Endodermal cell (in vitro differentiated cells): ENCODE measurements at regions not wholly inside any gene's neighbourhood (a gene's known extent, or its start where the extent isn't known, plus 50 kb on each side); places are given as distances from the start of the nearest gene placed in this dataset.
"Not testable (repeated sequence)": the region's sequence is repeated elsewhere in the genome, so short reads cannot be mapped to it uniquely, and the experiment has no call there.

Experiments
- DNase-seq: peaks from one replicate; pipeline ENCODE4 v3.0.0-alpha.2; 2017
- H3K27ac ChIP-seq: 2 replicates; pipeline ENCODE4 v1.5.1; 2013; ENCODE audit warnings: mild to moderate bottlenecking, low read depth, low read length, moderate library complexity
- H3K27me3 ChIP-seq: 2 replicates; pipeline ENCODE4 v1.6.1; 2013; ENCODE audit warnings: mild to moderate bottlenecking, low read length, moderate library complexity; ENCODE audit not compliant: insufficient read depth, control insufficient read depth, poor library complexity, severe bottlenecking
- H3K36me3 ChIP-seq: 2 replicates; pipeline ENCODE4 v1.7.0; 2013; ENCODE audit warnings: mild to moderate bottlenecking, low read length, moderate library complexity; ENCODE audit not compliant: control insufficient read depth, insufficient read depth
- H3K4me1 ChIP-seq: one replicate; pipeline ENCODE4 v1.7.0; 2013; ENCODE audit warnings: low read length; ENCODE audit not compliant: control insufficient read depth, insufficient read depth
- H3K4me3 ChIP-seq: 2 replicates; pipeline ENCODE4 v1.5.1; 2013; ENCODE audit warnings: mild to moderate bottlenecking, low read length, moderate library complexity
- H3K9ac ChIP-seq: 2 replicates; pipeline ENCODE4 v1.6.1; 2013; ENCODE audit warnings: mild to moderate bottlenecking, low read length, moderate library complexity; ENCODE audit not compliant: poor library complexity, severe bottlenecking; ENCODE audit errors: extremely low read depth
- H3K9me3 ChIP-seq: 2 replicates; pipeline ENCODE4 v1.6.1; 2013; ENCODE audit warnings: mild to moderate bottlenecking, low read length, moderate library complexity; ENCODE audit not compliant: control insufficient read depth
- H3K27ac Mint-ChIP-seq: 2 replicates; pipeline ENCODE4 v1.8.0; 2020; ENCODE audit warnings: mixed read lengths
- H3K27me3 Mint-ChIP-seq: 2 replicates; pipeline ENCODE4 v1.8.0; 2021; ENCODE audit warnings: mild to moderate bottlenecking, mixed read lengths; ENCODE audit not compliant: insufficient read depth
- H3K36me3 Mint-ChIP-seq: 2 replicates; pipeline ENCODE4 v1.8.0; 2020; ENCODE audit warnings: low read depth, mixed read lengths
- H3K4me1 Mint-ChIP-seq: 2 replicates; pipeline ENCODE4 v1.8.0; 2020; ENCODE audit warnings: mixed read lengths
- H3K4me3 Mint-ChIP-seq: 2 replicates; pipeline ENCODE4 v1.8.0; 2020; ENCODE audit warnings: mild to moderate bottlenecking, moderate library complexity, mixed read lengths
- H3K9me3 Mint-ChIP-seq: 2 replicates; pipeline ENCODE4 v1.8.0; 2020; ENCODE audit warnings: mild to moderate bottlenecking, mixed read lengths
- WGBS, 2 experiments: methylation state at CpG; one replicate each; pipeline versions ENCODE4 v1.1.5 to v1.1.7; 2013; ENCODE audit warnings: missing lambda C conversion rate in 2 of 2, mixed read lengths in 1 of 2; ENCODE audit not compliant: insufficient coverage in 1 of 2, insufficient read length in 1 of 2; 5-methylcytosine and 5-hydroxymethylcytosine counted together
- TF ChIP-seq, protein P1 (sequence below): fragments of 200-600 bp; sonication (generic); conservative IDR thresholded peaks from 2 replicates; pipeline ENCODE4 v1.5.0; 2021; ENCODE audit warnings: antibody characterized with exemption, mild to moderate bottlenecking

DNA sequence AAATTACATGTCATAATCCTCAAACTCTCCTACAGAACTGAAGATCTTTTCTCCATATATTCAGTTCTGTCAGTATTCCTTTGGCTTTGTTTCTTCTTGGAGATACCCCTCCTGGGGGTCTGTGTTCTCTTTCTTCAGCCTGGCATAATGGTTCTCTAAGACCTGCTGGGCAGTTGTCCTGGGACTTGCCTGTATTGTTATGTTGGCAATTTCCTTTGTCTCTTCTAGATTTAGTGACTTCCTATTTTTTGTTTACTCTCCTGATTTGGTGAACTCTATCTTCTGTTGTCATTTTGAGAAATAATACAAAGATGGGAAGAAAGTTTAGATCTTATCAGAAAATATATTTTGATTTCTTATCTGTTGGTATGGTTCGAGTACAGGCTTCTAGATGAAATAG, 127.8 kb downstream of the GOSR1 start:
- H3K27me3 Mint-ChIP-seq, result no peaks in the 10 kb centered on the region
- no peaks in the 10 kb centered on the region for H3K36me3 Mint-ChIP-seq
- peaks cover 12% of the 10 kb centered on the region for H3K4me1 Mint-ChIP-seq
- no peaks in the 10 kb centered on the region for H3K9me3 ChIP-seq
- H3K9ac ChIP-seq, result no peak overlapping the region
- H3K36me3 ChIP-seq, result no peaks in the 10 kb centered on the region
- no peak overlapping the region for H3K4me3 ChIP-seq
- no peak for DNase-seq
- no peak overlapping the region for H3K4me3 Mint-ChIP-seq
- 93 to 100% methylated on average over 1 of the region's 1 CpG for WGBS, 2 experiments
- TF ChIP-seq, protein P1, sequence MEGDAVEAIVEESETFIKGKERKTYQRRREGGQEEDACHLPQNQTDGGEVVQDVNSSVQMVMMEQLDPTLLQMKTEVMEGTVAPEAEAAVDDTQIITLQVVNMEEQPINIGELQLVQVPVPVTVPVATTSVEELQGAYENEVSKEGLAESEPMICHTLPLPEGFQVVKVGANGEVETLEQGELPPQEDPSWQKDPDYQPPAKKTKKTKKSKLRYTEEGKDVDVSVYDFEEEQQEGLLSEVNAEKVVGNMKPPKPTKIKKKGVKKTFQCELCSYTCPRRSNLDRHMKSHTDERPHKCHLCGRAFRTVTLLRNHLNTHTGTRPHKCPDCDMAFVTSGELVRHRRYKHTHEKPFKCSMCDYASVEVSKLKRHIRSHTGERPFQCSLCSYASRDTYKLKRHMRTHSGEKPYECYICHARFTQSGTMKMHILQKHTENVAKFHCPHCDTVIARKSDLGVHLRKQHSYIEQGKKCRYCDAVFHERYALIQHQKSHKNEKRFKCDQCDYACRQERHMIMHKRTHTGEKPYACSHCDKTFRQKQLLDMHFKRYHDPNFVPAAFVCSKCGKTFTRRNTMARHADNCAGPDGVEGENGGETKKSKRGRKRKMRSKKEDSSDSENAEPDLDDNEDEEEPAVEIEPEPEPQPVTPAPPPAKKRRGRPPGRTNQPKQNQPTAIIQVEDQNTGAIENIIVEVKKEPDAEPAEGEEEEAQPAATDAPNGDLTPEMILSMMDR, result no peak
- no peaks in the 10 kb centered on the region for H3K9me3 Mint-ChIP-seq
- H3K27ac ChIP-seq, result no peak overlapping the region
- H3K27ac Mint-ChIP-seq, result no peak overlapping the region
- no peaks in the 10 kb centered on the region for H3K27me3 ChIP-seq
- H3K4me1 ChIP-seq, result no peaks in the 10 kb centered on the region

DNA sequence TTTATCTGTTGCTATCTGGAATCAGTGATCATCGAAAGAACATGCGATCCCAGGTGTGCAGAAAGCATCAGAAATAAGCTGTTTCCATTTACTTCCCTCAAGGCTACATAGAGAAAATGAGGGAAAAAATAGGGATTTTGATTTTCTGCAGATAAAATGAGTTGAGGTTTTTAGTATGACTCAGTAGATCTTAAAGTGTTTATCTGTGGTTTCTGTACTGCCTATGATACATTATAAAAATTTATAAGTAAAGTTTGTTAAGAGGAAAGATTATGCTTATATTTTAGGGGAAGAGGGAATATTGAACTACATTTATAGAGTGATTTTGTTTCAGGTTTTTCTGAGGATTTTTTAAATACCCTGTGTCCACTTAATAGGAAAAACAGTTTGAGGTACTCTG, 125.2 kb downstream of the GOSR1 start:
- peak overlapping the region; percentile 97 for H3K4me3 ChIP-seq
- not testable (repeated sequence) for H3K27ac ChIP-seq

DNA sequence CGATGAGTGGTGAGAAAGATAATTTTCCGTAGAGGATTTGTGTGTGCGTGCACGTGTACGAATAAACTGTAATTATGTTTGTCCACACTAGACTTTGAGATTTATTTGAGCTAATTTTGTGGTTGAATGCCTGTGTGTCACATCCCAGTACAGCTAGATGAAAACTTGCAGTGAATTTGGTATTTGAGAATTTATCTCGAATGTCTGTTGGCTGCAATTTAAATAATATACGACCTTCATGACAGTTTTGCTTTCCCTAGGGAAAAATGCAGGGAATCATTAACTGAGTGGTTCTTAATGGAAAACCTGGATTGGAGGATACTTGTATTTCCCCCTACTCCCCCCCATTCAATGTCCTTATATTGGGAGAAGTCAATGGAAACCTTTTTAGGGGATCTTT, 124.8 kb downstream of the GOSR1 start:
- H3K4me3 ChIP-seq, result peak overlapping the region; percentile 97
- not testable (repeated sequence) for H3K36me3 ChIP-seq, H3K36me3 Mint-ChIP-seq, H3K27me3 Mint-ChIP-seq, H3K9me3 ChIP-seq, H3K4me1 ChIP-seq, H3K27ac Mint-ChIP-seq, DNase-seq, H3K27ac ChIP-seq, H3K9ac ChIP-seq, H3K9me3 Mint-ChIP-seq, H3K27me3 ChIP-seq
- peak overlapping the region; percentile 98 for H3K4me3 Mint-ChIP-seq
- WGBS, 2 experiments, result 61 to 63% methylated on average over 6 to 7 of the region's 7 CpGs
- H3K4me1 Mint-ChIP-seq, result peaks cover 20% of the 10 kb centered on the region

More for the DNA sequence above, 125.2 kb downstream of the GOSR1 start:
- not testable (repeated sequence) for H3K27me3 Mint-ChIP-seq, H3K9me3 ChIP-seq, DNase-seq, H3K9ac ChIP-seq, H3K27ac Mint-ChIP-seq, H3K36me3 Mint-ChIP-seq, H3K36me3 ChIP-seq, H3K4me1 ChIP-seq, H3K9me3 Mint-ChIP-seq, H3K27me3 ChIP-seq
- no CpG with 5 or more reads among the region's 2 CpGs for WGBS, 2 experiments
- Mint-ChIP-seq H3K4me1 (peaks cover 20% of the 10 kb centered on the region), H3K4me3 (peak overlapping the region; percentile 98)

DNA sequence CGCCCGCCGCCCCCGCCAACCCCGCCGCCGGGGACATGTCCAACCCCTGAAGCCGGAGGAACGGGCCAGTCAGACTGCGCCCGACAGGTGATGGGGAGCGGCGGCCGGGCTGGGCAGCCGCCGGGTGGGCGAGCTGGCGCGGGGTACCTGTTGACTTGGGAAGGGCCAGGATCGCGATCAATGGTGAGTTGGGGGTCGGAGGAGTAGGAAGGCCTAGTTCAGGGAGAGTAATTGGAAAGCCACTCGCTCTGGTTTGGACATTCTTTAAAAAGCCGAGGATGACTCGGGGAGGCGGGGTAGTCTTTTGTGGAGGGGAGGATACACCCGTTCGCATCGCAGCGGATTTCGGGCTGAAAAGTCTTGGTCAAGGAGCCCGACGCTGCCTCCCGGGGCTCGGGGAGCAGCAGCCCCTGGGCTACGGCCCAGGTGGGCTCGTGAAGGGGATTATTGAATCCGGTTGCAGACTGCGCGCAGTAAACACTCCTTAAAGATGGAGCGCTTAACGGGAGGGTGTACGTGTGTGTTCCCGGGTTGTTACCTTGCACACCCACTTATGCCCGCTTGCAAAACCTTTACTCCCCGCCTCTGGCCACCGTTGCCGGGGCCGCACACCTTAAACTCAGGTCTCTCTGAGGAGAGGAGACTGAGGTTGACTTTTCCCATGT, 123.8 kb downstream of the GOSR1 start:
- no peaks in the 10 kb centered on the region for H3K36me3 ChIP-seq
- no peak for DNase-seq
- H3K27ac ChIP-seq, result peak overlapping the region; percentile 44
- TF ChIP-seq, protein P1, result no peak
- no peaks in the 10 kb centered on the region for H3K9me3 ChIP-seq
- H3K9me3 Mint-ChIP-seq, result peaks cover 13% of the 10 kb centered on the region
- H3K4me3 Mint-ChIP-seq, result peak overlapping the region; percentile 98
- peak overlapping the region; percentile 96 for H3K27ac Mint-ChIP-seq
- H3K36me3 Mint-ChIP-seq, result no peaks in the 10 kb centered on the region
- peak overlapping the region; percentile 97 for H3K4me3 ChIP-seq
- peaks cover 2% of the 10 kb centered on the region for H3K27me3 Mint-ChIP-seq
- WGBS, 2 experiments, result 0% methylated on average over 29 to 49 of the region's 49 CpGs
- peak overlapping the region; percentile 77 for H3K9ac ChIP-seq
- H3K4me1 ChIP-seq, result peaks cover 3% of the 10 kb centered on the region
- H3K4me1 Mint-ChIP-seq, result peaks cover 20% of the 10 kb centered on the region
- no peaks in the 10 kb centered on the region for H3K27me3 ChIP-seq
